K562 (cell line): ENCODE measurements at regions not wholly inside any gene's neighbourhood (a gene's known extent, or its start where the extent isn't known, plus 50 kb on each side); places are given as distances from the start of the nearest gene placed in this dataset.

ENCODE experiments used
- BRF2 ChIP-seq: IDR thresholded peaks from 3 replicates; pipeline ENCODE4 v1.6.1; 2011; ENCODE audit warnings: borderline replicate concordance, mild to moderate bottlenecking; ENCODE audit not compliant: insufficient read length, insufficient read depth
- CTCF ChIP-seq, 3 experiments: IDR thresholded peaks in 2 of 3; conservative IDR thresholded peaks in 1 of 3; 2 replicates each; pipeline ENCODE4 v1.5.1; 2011 to 2012; ENCODE audit warnings: low read length in 3 of 3, mild to moderate bottlenecking in 3 of 3, control low read depth in 2 of 3, improper control_type of control experiment in 1 of 3, inconsistent platforms in 1 of 3, low read depth in 1 of 3, mixed read lengths in 1 of 3, moderate library complexity in 1 of 3; ENCODE audit not compliant: insufficient read depth in 2 of 3
- ESRRA ChIP-seq: fragments of 450-650 bp; IDR thresholded peaks from 2 replicates; pipeline ENCODE4 v1.6.1; 2014; ENCODE audit warnings: low read depth, mild to moderate bottlenecking, moderate library complexity, borderline replicate concordance
- EZH2 ChIP-seq: IDR thresholded peaks from 2 replicates; pipeline ENCODE4 v1.6.1; 2012; ENCODE audit warnings: low read depth, mild to moderate bottlenecking, inconsistent platforms, low read length, borderline replicate concordance
- GATA2 ChIP-seq: sonication (generic); formaldehyde crosslinking; IDR thresholded peaks from 2 replicates; pipeline ENCODE4 v1.4.0; 2020; ENCODE audit warnings: mild to moderate bottlenecking, missing genetic modification reagents
- NFE2L1 ChIP-seq: fragments of 450-650 bp; IDR thresholded peaks from 2 replicates; pipeline ENCODE4 v1.6.1; 2016; ENCODE audit warnings: missing genetic modification characterization, low read depth, mild to moderate bottlenecking, missing compliant biosample characterization, moderate library complexity, borderline replicate concordance
- POLR2AphosphoS5 ChIP-seq: IDR thresholded peaks from 2 replicates; pipeline ENCODE4 v1.6.1; 2011; ENCODE audit warnings: mild to moderate bottlenecking, low read depth, low read length, moderate library complexity; ENCODE audit not compliant: control insufficient read depth, insufficient read depth
- RCOR1 ChIP-seq, 2 experiments: IDR thresholded peaks; 2 replicates each; pipeline ENCODE4 v1.6.1; 2012; ENCODE audit warnings: low read depth in 2 of 2, low read length in 2 of 2, borderline replicate concordance in 1 of 2, improper control_type of control experiment in 1 of 2
- SETDB1 ChIP-seq: IDR thresholded peaks from one replicate; pipeline ENCODE4 v1.6.1; 2012; ENCODE audit warnings: low read length, control low read depth, inconsistent platforms
- SMC3 ChIP-seq: conservative IDR thresholded peaks from 2 replicates; pipeline ENCODE4 v1.6.1; 2011; ENCODE audit warnings: low read depth, low read length, improper control_type of control experiment; ENCODE audit not compliant: insufficient read depth
- TEAD4 ChIP-seq, 2 experiments: sonication (generic) in 1 of 2; formaldehyde crosslinking in 1 of 2; IDR thresholded peaks; 2 replicates each; pipeline versions ENCODE4 v1.6.1 to v1.8.0; 2012 to 2022; ENCODE audit warnings: borderline replicate concordance in 1 of 2, inconsistent platforms in 1 of 2, low read length in 1 of 2, mild to moderate bottlenecking in 1 of 2, missing genetic modification reagents in 1 of 2
- TGIF2 ChIP-seq: sonication (generic); formaldehyde crosslinking; IDR thresholded peaks from 2 replicates; pipeline ENCODE4 v1.8.1; 2022; ENCODE audit warnings: mild to moderate bottlenecking, missing genetic modification reagents, moderate library complexity
- ZNF79 ChIP-seq: fragments of 250-450 bp; sonication (Bioruptor Pico); IDR thresholded peaks from 2 replicates; pipeline ENCODE4 v1.4.0; 2020; ENCODE audit warnings: low read depth, mild to moderate bottlenecking, moderate library complexity
- TF ChIP-seq, protein P1 (sequence below), 2 experiments: fragments of 450-650 bp; formaldehyde crosslinking in 1 of 2; IDR thresholded peaks; 2 replicates each; pipeline versions ENCODE4 v1.4.0 to v1.6.1; 2014 to 2020; ENCODE audit warnings: mild to moderate bottlenecking in 2 of 2, borderline replicate concordance in 1 of 2, low read depth in 1 of 2

DNA sequence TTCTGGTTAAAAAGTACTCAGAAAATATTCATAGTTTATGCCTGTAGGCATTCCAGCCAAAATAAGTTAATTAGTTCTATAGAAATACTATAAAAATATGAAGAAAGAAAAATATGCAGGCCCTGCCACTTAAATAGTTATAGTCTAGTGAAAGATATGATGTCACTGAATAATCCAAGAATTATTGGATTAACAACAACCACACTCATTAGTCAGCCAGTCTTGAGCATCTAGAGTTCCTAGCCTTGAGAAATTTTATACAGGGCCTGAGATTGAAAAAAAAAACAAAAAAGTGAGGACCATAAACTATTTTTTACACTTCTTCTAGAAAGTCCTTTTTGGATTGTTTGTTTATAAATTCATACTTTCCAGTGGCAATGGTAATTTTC lies 823.0 kb downstream of the FAT4 start:
- TF ChIP-seq TEAD4 (IDR thresholded peaks at IDR 0.05; ENCODE audit: low read length) (no peak), TEAD4 (CRISPR knock-in tag; IDR thresholded peaks at IDR 0.05; ENCODE audit: borderline replicate concordance) (no peak), GATA2 (CRISPR knock-in tag) (no peak), ESRRA (no peak), TGIF2 (CRISPR knock-in tag) (no peak), CTCF (IDR thresholded peaks at IDR 0.05 in 2 of 3, conservative IDR thresholded peaks at IDR 0.05 in 1 of 3; ENCODE audit: insufficient read depth in 2 of 3, low read depth in 1 of 3, low read length in 3 of 3) (no peak), NFE2L1 (no peak), RCOR1 (IDR thresholded peaks at IDR 0.05; ENCODE audit: borderline replicate concordance in 1 of 2, low read depth in 2 of 2, low read length in 2 of 2) (no peak), EZH2 (no peak), SMC3 (no peak), ZNF79 (CRISPR knock-in tag) (no peak), POLR2AphosphoS5 (no peak), SETDB1 (no peak), BRF2 (no peak)
- TF ChIP-seq, protein P1, sequence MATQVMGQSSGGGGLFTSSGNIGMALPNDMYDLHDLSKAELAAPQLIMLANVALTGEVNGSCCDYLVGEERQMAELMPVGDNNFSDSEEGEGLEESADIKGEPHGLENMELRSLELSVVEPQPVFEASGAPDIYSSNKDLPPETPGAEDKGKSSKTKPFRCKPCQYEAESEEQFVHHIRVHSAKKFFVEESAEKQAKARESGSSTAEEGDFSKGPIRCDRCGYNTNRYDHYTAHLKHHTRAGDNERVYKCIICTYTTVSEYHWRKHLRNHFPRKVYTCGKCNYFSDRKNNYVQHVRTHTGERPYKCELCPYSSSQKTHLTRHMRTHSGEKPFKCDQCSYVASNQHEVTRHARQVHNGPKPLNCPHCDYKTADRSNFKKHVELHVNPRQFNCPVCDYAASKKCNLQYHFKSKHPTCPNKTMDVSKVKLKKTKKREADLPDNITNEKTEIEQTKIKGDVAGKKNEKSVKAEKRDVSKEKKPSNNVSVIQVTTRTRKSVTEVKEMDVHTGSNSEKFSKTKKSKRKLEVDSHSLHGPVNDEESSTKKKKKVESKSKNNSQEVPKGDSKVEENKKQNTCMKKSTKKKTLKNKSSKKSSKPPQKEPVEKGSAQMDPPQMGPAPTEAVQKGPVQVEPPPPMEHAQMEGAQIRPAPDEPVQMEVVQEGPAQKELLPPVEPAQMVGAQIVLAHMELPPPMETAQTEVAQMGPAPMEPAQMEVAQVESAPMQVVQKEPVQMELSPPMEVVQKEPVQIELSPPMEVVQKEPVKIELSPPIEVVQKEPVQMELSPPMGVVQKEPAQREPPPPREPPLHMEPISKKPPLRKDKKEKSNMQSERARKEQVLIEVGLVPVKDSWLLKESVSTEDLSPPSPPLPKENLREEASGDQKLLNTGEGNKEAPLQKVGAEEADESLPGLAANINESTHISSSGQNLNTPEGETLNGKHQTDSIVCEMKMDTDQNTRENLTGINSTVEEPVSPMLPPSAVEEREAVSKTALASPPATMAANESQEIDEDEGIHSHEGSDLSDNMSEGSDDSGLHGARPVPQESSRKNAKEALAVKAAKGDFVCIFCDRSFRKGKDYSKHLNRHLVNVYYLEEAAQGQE (IDR thresholded peaks at IDR 0.05; ENCODE audit: borderline replicate concordance), result no peak
- TF ChIP-seq, protein P1 (CRISPR knock-in tag; IDR thresholded peaks at IDR 0.05; ENCODE audit: low read depth), result no peak
